IPS-11a (cell line): ENCODE measurements at regions not wholly inside any gene's neighbourhood (a gene's known extent, or its start where the extent isn't known, plus 50 kb on each side); places are given as distances from the start of the nearest gene placed in this dataset.

Experiments used
- H3K4me3 ChIP-seq: one replicate; pipeline ENCODE4 v1.5.1; 2013; ENCODE audit warnings: low read depth, low read length, control low read depth

DNA sequence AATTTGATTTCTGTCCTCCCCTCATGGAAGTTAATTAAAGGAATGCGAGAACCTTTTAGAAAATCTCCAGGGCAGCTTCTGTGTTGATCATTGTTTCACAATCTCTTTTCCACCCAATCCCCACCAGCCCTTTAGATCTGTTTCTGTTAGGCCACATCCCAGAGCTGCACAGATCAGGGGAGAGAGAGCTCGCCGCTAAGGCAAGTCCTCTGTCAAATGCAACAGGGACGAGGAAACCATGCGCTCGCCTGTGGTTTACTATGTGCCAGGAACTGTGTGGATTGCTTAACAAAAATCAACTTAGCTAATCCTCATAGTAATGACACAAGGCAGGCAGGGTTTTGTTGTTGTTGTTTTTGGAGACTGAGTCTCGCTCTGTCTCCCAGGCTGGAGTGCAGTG is 115.4 kb downstream of the SALL1 start:
- no peak overlapping the region for H3K4me3 ChIP-seq

DNA sequence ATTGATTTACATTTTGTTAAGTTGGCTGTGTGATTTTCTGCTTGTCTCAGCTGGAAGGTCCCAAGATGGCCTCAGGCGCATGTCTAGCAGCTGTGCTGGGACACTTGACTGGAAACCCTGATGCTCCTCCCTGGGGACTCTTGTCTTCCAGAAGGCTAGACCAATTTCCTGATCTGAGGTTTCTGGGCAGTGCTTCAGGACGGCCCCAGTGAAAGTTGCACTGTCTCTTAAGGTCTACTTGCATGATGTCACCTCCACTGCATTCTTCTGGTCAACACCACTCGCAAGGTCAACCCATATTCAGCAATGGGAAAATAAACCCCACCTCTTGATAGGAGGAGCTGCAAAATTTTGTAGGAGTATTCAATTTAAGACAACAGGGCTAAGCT is 116.0 kb downstream of the SALL1 start:
- H3K4me3 ChIP-seq, result no peak overlapping the region

DNA sequence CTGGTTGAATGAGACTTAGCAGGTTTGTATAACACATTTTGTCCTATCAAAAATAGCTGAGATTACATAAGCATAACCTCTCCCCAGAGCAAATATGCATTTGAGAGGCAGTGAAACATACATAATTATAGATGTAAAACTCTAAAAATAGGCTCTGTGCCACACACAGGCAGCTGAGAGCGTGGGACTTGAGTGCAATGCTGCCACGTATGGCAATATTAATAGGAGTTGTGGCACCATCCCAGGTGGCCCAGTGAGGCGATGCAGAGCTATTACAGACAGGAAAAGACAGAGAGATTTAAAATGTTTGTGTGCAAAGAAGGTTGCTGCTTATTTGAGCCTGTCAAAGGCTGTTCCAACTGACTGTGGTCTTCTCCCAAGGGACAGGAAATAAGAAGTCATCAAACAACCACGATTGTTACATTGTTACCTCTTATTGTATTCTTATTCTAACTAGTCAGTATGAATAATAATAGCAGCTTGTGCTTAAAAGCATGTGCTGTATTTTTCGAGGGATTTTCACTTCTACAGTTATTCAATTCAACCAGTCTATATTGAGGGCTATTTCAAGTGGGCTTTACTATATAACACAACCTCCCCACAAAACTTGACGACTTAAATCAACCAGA is 116.5 kb downstream of the SALL1 start:
- H3K4me3 ChIP-seq, result no peak overlapping the region

DNA sequence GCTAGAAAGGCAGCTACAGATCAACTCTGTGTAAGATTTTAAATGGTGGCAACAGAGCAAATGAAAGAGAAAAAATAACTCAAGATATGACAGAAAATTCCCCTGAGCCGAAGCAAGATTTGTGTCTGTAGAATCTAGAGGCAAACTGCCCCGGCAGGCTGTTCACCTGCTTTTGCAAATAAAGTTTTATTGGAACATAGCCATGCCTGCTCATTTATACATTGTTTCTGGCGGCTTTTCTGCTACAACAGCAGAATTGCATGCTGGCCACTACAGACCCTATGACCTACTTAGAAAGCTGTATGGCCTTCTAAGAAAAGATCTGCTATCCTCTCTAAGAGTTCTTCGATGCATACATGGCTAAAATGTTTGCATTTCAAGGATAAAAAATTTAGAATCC is 119.5 kb downstream of the SALL1 start:
- no peak overlapping the region for H3K4me3 ChIP-seq

DNA sequence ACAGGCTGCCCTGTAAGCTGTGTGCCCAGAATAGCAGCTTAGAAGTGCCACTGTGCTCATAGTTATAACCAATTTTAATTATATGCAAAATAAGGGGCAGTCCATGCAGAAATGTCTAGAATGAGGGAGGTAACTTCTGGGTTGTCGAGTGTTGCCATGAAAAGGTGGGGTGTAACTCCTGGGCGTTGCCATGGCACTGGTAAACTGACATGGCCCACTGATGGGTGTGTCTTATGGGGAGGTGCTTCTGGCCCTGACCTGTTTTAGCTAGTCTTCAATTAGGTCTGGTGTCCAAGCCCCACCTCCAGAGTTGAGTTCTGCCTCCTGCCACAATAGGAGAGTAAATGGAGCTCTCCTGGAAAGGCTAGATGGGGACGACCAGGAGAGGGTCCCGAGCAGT is 120.6 kb downstream of the SALL1 start:
- H3K4me3 ChIP-seq, result no peak overlapping the region

DNA sequence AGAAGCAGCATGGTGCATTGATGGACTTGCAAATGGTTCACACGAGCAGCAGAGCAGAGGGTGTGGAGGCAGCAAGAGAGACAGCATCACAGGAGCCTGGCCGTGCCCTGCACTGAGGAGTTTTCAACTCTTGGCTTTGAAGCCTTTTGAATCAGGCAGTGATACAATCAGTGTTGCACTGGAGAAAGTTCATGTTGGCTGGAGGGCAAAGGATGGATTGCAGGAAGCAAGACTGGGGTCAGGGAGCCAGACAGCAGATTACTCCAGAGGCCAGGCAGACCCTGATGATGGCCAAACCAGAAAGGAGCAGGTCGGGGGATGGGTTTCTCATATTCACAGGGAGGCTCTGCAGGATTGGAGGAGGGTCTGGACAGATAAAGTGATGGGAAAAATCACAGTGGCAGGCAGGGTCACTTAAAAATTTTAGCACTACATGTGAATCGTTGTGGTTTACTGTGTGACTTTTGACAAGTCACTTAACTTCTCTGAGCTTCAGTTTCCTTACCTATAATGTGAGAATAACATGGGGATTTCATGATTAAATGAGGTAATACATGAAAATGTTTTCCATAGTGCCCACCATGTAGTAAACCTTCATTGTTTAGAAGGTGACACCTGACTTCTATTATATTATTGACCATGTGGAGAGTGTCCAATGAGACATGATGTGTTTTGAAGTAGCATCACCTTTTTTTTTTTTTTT is 125.3 kb downstream of the SALL1 start:
- no peak overlapping the region for H3K4me3 ChIP-seq

DNA sequence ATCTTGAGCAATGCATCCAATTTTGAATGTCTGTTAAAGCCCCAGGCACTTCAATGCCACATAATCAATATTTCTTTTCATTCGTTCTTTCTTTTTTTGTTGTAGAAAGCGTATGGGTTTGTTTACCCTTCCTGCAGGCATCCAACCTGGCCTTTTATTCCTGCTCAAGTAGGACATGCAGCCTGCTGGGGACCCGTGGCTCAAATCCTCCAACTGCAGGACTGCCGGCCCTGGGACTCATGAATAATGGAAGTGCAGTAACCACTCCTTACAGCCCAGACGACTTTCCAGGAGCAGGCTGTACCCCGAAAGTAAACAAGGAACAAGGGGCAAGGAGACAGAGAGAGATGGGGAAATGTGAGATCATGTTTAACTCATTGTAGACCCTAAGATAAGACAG is 126.4 kb downstream of the SALL1 start:
- no peak overlapping the region for H3K4me3 ChIP-seq

DNA sequence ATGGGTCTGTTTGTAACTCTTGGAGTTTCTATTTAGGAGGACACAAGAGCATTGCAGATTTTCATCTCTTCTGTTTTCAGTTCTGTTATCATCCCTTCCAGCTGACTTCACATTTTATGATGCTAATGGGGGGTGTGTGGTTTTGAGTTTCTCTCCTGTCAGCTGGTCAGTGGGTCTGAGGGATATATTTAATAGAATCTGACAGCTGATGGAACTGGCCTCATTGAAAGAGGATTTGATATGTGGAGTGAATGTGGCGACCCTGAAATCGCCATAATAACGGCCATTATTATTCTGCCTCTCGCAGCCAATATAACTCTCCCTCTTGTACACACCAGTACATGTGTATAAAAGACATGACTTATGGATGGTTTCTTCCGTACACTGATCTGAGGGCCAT is 128.1 kb downstream of the SALL1 start:
- H3K4me3 ChIP-seq, result no peak overlapping the region

DNA sequence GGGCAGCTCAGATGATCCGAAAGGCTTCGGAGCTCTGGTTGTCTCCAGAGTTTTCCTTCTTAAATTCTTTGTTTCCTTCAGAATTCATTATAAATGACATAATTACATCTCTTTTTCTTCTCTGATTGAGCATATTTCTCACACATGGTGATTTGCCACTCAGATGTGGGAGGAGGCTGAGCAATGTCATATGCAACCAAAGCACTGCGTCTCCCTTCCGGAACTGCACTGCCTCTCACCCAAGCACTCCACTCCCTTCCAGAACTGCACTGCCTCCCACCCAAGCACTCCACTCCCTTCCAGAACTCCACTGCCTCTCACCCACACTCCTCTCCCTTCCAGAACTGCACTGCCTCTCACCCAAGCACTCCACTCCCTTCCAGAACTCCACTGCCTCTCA is 131.5 kb downstream of the SALL1 start:
- no peak overlapping the region for H3K4me3 ChIP-seq

DNA sequence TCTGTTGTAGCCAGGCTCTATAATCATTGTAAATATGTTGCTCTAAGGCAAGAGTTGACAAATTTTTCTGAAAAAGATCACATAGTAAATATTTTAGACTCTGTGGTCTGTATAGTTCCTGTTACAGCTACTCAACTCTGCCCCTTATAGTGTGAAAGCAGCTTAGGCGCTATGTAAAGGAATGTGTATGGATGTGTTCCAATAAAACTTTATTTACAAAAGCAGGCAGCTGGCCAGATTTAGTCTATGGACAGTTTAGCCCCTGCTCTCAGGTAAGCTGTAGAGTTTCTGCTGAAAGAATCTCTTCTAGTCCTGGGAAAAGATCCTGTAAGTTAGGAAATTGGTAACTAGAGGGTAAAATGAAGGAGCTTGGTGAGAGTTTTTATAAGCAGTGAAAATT is 133.1 kb downstream of the SALL1 start:
- H3K4me3 ChIP-seq, result no peak overlapping the region

DNA sequence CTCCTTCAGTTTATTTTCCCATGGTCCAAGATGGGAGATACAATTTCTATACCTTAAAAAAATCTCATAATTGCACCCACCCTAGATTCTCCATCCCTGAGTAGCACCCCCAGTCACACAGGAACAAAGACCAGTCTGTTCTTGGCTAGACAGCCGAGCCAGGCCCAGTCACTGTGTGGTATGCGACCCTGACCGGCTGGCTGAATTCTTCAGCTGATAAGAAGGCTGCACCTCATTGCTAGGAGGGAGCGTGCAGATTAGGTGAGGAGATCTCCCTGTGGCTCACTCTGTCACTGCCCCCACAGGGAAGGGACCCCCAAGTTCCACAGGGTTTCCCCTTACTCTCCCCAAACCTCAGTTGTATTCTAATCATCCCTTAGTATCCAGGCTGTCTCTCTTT is 138.7 kb downstream of the SALL1 start:
- H3K4me3 ChIP-seq, result no peak overlapping the region

DNA sequence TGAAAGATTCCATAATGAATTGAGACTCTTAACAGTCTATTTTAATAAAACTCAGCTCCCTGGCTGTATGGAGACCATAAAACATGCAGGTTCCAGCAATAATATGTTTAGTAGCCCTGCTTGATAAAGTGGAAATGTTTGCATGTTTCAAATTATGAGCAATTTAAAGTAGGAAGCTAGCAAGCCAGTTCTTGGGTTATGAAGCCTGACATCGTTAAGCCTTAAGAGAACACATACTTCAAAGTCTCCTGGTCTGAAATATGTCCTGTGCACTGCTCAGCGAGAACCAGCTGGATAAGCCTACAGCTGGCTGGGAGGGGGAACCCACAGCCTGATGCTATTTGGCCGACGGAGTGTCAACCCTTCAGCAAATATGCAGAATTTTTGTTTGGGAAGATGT is 140.3 kb downstream of the SALL1 start:
- H3K4me3 ChIP-seq, result no peak overlapping the region

DNA sequence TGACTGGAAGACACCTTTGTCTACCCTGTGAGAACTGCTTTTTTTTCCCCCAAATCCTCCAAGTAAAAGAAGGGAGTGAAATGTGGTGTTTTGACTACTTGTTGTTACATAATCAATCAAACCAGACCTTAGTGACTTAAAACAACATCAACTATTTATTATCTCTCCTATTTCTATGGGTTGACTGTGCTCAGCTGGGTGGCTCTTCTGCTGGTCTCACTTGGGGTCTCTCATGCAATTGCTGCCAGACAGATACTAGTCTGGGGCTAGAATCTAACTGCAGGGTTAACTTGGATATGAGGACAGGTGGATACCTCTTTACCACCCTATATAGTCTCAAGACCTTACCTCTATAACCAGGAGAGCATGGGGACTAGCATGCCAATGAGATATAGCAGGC is 141.3 kb downstream of the SALL1 start:
- no peak overlapping the region for H3K4me3 ChIP-seq

DNA sequence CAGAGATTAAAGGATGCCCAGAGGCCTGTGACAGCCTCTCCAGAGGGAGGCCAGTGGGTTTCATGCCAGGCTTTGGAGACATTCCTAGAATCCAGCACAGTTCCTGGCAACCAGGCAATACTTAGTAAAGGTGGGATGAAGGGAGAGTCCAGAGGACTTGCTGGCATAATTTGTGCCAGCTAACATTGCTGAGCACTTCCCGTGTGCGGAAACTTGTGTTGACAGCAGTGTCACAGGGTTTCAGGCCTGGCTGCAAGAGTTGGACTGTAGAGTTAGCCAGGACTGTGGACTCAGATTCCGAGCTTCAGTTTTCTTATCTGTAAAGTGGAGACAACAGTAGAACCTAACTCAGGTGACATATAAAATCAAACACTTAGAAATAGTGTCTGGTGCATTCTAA is 141.7 kb downstream of the SALL1 start:
- no peak overlapping the region for H3K4me3 ChIP-seq

DNA sequence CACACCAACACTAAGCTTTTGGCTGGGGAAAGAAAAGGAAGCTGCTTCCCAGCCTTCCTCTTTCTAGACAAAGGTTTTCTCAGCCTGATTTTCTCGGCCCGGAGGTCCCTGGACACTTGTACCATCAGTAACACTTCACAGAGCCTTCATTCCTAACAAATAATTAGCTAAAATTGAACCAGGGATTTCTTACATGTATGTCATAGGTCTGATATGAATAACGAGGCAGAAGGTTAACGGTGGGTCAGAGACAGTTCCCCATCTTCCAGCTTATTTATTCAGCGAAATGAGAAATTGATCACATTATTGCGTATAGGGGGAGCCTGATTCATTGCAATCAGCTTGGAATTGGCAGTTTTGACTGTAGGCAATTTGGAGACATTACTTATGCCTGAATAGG is 142.5 kb downstream of the SALL1 start:
- H3K4me3 ChIP-seq, result no peak overlapping the region

DNA sequence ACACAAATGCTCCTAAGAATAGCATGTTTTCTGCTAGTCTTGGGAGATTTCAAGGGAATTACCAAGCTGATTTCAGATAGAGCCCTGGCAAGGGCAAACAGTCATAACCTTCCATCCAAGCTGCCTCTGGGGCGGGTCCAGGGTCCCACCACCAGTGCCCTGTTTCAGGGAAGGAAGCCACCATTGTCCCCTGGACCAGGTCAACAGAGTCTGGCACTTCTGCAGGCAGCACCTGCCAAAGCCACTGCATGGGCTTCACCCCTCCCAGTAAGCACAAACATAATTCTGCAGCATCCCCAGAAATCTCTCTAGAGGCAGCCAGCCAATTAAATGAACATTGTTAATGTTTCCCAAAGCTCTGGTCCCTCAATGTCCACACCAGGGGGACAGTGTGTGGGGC is 143.0 kb downstream of the SALL1 start:
- no peak overlapping the region for H3K4me3 ChIP-seq

DNA sequence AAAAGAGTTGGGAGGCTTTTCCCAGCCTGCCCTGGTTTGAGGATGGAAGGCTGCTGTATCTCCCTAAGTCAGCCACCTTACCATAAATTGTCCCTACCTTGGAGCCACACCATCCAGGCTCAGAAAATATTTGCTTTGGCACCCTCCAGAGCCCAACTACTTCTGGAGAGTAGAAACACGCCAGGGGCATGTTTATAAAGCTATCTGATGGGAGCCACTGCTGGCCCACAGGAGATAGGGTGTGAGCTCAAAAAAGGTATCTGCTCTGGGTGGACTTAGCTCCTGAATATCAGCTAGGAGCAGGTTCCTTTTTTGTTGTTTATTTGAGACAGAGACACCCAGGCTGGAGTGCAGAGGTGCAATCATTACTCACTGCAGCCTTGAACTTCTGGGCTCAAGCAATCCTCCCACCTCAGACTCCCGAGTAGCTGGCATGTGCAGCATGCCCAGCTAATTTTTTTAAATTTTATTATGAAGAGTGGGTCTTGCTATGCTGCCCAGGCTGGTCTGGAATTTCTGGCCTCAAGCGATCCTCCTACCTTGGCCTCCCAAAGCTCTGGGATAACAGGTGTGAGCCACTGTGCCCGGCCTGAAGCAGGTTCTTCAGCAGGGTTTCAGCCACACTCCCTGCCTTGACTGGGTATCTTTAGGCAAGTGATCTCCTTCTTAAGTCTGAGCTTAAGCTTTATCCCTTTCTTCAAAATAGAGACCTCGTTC is 147.1 kb downstream of the SALL1 start:
- H3K4me3 ChIP-seq, result no peak overlapping the region

DNA sequence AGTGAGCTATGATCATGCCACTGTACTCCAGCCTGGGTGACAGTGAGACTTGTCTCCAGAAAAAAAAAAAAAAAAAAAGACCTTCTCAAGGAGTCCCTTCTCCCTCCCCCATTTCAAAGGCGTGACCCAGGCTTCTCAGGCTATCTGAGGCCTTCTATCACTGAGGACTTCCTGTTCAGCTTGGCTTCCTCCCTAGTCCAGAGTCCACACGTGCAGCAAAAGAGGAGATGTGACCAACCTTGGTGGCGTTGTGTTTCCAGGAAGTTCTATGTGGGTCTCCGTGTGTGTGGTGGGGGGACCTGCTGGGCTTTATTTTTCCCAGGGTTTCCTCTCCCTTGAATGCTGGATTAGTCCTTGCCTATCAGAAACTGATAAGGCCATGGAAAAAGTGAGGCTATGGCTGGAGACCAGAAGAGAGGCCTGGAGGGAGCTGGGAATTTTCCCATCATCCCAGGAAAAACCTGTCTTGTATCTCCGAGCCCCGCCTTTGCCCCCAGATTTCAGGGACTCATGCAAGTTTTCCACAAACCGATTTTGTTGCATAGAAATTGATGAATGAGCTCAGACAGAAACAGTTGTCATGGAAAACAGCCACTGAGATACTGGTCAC is 148.1 kb downstream of the SALL1 start:
- H3K4me3 ChIP-seq, result no peak overlapping the region

DNA sequence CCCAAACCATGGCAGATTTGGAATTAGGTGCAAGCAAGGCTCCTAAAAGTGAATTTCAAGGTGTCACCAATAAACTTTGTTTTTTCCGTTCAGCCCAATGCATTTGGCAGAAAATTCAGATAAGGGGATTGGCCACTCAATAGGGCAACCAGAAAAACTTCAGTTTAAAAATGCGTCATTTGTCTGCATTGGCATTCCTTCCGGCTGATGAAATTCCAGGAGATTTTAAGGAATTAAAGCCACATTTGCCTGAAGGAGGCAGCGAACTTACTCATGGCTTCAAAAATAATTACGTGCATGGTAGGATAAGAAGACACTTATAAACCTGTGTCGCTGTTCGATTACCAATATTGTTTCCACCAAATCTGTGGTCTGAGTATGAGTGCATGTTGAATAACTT is 151.9 kb downstream of the SALL1 start:
- H3K4me3 ChIP-seq, result no peak overlapping the region

DNA sequence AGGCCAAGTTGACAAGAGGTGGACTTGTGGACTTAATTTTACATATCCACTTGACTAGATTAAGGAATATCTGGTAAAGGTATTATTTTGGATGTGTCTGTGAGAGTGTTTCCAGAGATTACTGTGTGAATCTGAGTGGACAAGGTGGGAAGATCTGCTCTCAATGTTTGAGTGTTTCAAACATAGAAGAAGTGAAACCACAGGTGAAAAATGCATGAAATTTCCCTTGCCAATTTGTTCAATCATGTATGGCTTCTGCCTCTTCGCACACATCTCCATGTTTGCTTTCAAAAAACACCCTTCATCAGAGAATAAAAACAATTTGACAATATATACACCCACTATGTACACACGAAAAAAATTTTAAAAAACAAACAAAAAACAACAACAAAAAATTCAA is 152.7 kb downstream of the SALL1 start:
- no peak overlapping the region for H3K4me3 ChIP-seq

DNA sequence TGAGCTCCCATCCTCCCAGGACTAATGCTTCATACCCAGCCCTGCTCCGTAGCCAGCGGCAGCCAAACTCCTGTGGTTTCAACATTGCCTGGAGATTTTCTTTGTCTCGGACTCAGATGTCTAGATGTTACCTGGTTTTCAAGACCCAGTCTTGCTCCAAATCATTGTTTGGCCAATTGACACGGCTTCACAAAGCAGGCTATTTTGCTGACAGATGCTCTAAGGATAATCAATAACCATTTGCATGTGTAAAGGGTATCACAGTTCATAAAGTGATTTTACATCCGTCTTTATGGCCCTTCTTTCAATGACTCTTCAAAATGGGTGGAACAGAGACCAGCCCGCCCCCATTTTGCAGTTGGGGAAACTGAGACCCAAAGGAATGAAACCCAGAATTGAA is 153.4 kb downstream of the SALL1 start:
- H3K4me3 ChIP-seq, result no peak overlapping the region

DNA sequence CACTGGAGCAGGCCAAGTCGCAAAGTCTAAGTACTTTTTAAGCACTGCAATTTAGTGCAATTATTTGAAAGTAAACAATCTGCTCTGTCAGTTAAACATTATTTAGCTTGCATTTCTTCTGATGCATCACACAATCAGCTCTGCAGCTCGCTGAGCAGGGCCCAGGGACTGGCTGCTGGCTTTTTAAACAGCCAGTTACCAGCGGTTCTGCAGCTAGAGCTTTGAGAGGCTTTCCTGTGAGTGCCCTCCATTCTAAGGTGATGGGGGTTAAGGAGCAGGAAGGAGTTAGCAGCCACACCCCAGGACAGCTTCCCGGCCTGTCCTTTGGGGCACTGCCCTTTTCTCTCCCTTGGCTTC is 154.3 kb downstream of the SALL1 start:
- no peak overlapping the region for H3K4me3 ChIP-seq
